GM21723 (cell line): ENCODE measurements at regions not wholly inside any gene's neighbourhood (a gene's known extent, or its start where the extent isn't known, plus 50 kb on each side); places are given as distances from the start of the nearest gene placed in this dataset.

Experiments
- ATAC-seq: cut with Tn5 transposase; IDR thresholded peaks from one replicate; pipeline ENCODE4 v1.9.1; 2021; ENCODE audit warnings: mild to moderate bottlenecking, moderate library complexity; ENCODE audit not compliant: unreplicated experiment

DNA sequence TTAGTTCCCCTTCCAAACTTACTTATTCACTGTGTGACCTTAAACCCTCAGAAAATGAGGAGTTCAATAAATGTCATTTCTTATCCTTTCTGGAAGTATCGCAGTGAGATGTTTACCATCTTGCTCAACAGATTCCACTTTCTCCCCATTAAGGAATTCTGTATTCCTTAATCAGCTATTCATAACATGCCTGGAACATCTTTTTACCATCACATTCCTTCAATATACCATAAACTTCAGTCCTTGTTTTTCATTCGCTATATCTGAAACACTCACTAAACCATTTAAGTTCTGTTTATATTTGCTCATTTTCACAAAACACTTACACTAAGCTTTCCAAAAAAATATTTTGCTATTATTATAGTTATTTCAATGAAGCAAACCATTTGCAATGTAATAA, 1158.6 kb downstream of the CDH12 start:
- no peak for ATAC-seq

DNA sequence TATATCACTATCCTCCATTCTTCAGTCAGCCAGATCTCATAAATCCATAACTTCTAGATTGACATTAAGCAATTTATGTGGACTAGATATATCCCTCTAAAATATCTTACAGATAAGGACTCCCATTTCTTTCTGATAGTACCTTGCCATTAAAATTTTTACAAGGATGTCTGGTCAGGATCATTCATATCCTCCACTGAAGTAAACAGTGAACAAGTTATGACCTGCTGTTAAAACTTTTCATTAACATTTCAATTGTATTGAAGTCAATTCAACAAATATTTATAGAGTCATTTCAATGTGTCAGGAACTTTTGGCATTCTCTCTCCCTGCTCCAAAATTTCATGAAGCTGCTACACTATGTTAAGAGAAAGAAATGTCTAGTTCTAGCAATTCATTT, 1159.6 kb downstream of the CDH12 start:
- ATAC-seq, result no peak

DNA sequence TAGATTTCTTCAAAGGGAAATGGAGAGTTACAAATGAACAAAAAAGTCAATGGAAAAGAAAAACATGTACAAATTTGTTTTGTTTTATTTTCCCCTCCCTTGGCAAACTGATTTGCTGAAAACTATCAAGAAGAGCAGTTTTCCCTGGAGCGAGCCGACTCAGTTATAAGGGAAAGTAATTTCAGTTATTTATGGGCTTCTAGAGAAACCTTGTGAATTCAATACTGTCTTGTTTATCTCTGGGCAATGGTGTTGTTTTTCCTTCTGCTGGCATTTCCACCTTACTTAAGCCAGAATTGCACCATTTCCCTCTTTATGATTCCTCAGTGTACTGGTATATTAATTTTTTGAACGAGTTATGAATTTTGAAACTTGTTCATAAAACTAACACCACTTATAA, 1163.6 kb downstream of the CDH12 start:
- ATAC-seq, result no peak

DNA sequence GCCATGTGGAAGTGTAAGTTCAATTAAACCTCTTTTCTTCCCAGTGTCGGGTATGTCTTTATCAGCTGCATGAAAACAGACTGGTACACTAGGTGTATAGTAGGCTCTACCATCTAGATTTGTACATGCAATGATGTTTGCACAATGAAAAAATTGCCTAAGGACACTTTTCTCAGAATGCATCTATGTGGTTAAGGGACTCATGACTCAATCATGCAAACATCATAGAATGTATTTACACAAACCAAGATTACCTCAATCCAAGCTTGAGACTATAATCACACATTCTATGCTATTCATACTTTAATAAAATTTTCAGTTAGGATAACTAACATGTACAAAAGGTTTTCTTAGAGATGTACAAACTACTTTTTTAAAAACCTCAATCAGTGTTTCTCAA, 1164.5 kb downstream of the CDH12 start:
- no peak for ATAC-seq

DNA sequence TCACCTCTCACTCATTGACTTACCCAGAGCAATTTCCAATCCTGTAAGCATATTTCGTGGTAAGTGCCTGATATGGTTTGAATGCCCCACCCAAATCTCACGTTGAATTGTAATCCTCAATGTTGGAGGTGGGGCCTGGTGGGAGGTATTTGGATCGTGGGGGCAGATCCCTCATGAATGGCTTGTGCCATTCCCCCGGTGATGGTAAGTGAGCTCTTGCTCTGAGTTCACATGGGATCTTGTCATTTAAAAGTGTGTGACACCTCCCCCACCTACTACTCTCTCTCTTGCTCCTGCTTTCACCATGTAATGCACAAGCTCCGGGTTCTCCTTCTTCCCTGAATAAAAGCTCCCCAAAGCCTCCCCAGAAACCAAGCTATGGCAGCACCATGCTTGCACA, 1165.5 kb downstream of the CDH12 start:
- ATAC-seq, result no peak

DNA sequence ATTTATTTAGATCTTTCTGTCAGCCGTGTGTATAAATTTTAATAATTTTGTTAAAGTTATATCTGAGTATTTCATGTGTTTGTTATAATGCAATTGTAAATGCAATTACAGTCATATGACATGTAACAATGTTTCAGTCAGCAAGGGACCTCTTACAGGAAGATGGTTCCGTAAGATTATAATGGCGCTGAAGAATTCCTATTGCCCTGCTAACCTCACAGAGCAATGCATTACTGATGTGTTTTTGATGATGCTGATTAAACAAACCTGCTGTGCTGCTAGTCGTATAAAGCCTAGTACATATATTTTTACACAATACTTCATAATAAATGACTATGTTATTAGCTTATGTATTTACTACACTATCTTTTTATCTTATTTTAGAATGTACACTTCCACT, 1166.4 kb downstream of the CDH12 start:
- no peak for ATAC-seq

DNA sequence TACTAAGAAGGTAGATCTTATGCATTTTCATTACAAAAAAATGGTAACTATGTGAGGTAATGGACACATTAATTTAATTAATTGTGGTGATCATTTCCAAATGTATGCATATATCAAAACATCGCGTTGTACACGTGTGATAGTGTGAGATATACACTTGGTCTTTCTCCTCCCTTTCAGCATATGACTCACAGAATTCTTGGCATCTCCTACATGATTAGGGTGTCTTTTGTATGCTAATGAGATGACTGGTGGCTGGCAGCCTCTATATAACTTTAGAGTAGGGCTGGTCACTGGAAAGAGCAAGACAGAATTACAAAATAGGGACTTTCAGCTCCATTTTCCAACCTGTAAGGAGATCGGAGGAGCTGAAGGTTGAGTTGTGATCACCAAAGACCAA, 1167.6 kb downstream of the CDH12 start:
- no peak for ATAC-seq

DNA sequence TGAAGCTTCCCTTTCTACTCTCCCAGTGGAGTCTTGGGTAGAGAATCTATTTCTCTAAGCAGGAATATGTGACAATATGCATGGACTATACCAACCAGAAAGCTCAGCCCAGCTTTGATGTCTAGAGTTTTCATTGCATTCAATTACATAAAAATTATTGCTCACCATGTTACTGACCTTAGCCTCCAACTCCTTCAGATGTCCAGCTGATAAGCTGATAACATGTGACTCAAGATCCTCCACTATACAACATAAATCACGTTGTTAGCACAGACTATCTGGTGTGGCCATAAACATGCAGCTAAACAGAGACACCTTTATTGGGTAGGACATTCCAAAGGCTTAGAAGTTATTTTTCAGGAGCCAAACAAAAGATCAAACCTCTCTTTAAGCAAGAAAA, 1168.2 kb downstream of the CDH12 start:
- ATAC-seq, result no peak

DNA sequence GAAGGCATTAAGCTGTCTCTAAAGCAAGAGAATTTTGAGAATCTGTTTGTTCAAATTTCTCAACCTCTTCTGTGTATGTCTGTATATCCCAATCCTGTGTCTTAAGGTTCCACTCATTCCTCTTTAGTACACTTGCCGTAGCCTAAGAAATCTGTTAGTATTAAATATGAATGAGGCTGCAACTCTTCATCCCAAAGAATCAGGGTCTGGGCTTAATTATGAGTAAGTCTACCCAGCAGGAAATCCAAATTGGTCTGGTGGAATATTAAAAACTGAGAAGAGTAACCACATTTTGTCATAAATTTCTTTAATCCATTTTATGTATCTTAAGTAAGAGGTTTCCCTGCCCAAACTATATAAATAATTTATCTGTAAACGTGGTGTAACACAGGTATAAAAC, 1171.2 kb downstream of the CDH12 start:
- no peak for ATAC-seq

DNA sequence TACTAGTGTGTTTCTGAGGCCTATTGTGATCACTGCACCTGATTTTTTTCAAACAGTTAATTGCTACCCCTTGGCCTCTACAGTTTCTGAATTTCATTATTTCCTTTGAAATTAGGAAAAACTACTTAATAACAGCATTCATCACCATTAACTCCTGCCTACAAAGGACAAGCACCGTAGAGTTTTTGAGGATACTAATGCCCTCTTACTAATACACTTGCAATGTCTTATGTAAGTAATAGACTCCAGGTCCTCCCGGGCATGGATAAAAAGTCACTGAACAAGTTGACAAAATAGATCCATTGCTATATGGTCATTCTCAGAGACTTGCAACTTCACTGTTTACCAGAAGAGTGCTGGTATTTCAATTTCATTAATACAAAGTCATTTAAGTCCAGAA, 1172.5 kb downstream of the CDH12 start:
- ATAC-seq, result no peak

DNA sequence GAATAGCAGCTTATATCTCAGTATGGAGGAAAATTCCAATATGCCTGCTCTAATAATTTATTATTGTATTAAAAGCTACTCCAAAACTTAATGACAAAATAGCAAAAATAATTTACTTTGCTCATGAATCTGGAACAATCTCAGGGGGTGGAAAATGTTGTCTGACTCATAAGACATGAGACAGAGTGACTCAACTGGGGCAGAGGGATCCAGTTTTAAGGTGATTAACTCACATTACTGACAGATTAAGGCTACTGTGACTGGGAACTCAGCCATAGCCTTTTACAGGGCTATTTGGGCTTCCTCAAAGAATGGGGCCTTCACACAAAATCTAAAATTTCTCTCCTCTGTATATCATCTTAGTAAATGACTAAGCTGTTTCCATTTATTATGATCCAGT, 1172.9 kb downstream of the CDH12 start:
- ATAC-seq, result no peak

DNA sequence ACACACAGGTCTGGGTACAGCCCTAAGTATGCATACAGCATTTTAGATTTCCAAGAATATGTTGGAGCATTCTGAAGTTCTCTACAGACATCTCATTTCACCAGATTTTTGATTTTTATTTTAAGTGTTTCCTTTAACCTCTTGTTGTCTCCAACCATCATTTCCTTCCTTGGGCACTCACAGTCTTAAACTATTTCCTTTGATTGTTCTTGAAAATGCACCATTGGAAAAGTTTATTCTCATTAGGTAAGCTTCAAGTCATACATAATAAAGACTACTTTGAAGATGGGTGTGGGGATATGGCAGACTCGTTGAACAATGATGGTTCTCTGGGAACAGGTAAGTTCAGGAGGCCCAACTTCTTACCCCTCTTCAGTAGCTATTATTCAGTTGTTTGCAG, 1174.6 kb downstream of the CDH12 start:
- ATAC-seq, result no peak

DNA sequence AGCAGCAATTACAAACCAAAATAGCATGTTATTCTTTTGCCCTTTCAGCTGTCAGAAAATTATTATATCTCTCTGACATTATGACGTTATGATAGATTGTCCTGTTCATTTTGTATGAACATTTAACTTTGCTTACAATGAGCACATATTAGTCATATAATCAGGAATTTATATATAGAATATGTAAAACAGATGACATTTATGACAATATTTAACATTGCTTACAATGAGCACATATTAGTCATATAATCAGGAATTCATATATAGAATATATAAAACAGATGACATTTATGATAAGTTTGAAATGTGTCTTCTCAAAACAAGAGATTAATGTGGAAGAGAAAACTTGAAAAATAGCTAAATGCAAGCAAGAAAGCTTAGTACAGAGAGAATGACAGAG, 1180.2 kb downstream of the CDH12 start:
- no peak for ATAC-seq

DNA sequence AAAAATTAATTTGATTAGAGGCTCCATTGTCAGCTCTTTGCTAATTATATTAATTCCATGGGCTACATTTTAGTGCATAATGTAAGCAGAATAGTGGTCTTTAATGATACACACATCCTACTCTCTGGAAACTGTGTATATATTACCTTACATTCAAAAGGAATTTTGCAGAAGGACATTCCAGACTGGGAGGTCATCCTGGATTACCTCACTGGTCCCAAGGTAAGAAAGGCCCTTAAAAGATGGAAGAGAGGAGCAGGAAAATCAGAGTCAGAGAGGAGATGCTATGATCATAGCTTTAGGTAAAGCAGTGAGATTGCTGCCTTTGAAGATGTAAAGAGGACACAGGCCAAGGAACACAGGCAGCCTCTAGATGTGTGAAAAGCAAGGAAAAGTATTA, 1180.8 kb downstream of the CDH12 start:
- ATAC-seq, result no peak

DNA sequence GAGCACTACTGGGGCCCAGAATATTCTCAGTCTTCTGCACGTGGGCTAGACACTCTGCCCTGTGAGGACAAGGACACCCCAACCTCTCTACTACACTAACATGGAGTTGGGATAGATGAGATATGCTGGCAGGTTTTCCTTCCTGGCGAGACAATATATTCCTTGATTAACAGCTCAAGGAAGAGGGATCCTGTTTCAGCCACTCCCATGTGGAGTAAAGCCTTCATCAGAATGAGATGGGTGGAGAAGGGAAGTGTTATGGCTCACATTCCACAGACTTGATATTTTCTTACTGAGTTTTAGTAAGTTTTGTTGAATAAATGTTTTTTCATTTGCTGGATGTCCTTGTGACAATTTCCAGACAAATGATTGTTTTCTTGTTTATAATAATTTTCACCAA, 1187.6 kb downstream of the CDH12 start:
- no peak for ATAC-seq

DNA sequence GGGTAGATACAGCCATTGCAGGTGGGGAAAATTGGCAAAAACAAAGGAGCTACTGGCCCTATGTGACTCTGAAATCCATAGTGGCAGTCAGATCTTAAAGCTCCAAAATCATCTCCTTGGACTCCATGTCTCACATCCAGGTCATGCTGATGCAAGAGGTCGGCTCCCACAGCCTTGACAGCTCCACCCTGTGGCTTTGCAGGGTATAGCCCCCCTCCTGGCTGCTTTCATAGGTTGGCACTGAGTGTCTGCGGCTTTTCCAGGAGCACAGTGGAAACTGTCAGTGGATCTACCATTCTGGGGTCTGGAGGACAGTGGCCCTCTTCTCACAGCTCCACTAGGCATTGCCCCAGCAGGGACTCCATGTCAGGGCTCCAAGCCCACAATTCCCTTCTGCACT, 1190.1 kb downstream of the CDH12 start:
- no peak for ATAC-seq

DNA sequence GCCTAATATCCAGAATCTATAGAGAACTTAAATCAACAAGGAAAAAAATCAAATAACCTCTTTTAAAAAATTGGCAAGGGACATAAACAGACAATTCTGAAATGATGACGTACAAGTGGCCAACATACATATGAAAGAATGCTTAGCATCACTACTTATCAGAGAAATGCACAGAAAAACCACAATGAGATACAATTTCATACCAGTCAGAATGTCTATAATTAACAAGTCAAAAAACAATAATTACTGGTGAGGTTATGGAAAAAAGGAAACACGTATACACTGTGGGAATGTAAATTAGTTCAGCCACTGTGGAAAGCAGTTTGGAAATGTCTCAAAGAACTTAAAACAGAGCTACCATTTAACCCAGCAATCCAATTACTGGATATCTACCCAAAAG, 1192.0 kb downstream of the CDH12 start:
- no peak for ATAC-seq

DNA sequence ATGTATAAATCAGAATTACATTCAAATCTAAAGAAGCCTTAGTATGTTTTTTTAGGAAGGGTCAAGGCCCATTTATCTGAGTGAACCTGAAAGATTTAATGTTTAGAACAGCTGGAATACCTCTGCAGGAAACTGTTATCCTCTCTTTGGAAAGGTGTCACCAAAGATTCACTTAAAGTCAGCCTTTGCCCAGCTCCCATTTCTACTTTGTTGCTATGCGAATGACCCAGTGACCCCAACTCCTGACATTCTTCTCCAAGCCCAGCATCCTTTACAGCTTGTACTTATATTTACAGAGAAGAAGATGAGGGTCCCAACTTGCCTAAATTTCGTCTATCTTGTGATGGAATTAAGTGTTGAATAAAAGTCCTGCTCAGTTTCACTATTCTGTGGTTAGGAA, 1198.6 kb downstream of the CDH12 start:
- no peak for ATAC-seq

DNA sequence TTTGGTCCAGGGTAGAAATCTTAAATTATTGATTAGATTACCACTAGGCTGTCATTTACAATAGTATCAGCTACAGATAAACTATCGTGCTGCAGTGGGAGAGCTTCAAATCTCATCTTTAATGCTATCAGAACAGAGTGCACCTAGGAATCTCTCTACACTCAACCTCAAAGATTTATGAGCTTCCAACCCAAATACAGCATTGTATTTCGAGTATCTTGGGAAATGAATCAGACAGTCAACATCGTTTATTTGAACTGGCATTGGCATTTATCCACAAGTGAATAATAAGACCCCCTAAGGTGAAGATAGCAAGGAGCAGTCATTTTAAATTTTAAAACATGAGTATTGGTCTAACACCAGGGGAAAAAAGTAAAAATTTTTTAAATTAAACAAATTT, 1203.2 kb downstream of the CDH12 start:
- no peak for ATAC-seq

DNA sequence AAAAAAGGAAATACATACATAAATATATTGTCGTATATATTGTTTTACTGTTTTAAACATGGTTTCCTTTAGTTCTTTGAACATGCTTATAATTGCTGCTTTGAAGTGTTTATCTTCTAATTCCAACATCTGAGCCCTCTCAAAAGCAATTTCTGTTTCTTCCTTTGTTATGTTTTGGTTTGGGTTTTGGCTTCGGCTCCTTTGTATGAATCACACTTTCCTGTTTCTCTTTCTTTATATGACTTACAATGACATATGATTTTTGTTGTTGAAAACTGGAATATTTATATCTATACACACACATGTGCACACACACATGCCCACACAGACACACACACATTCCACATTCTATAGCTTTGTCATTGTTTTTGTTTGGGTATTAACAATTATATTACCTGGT, 1206.7 kb downstream of the CDH12 start:
- ATAC-seq, result no peak

DNA sequence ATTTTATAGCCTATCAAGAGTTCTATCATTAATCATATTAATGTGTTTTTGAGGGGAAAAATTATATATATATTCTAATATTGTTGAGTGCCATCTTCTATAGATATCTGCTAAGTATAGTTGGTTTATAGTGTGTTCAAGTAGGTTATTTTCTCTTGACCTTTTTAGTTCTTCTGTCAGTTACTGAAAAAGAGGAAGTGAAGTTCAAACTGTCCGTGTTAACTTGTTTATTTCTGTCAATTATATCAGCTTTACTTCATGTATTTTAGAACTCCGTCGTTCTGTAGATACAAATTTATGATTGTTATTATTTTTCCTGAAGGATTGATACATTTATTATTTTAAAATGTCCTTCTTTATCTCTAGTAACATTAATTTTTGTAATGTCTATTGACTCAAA, 1209.1 kb downstream of the CDH12 start:
- no peak for ATAC-seq

DNA sequence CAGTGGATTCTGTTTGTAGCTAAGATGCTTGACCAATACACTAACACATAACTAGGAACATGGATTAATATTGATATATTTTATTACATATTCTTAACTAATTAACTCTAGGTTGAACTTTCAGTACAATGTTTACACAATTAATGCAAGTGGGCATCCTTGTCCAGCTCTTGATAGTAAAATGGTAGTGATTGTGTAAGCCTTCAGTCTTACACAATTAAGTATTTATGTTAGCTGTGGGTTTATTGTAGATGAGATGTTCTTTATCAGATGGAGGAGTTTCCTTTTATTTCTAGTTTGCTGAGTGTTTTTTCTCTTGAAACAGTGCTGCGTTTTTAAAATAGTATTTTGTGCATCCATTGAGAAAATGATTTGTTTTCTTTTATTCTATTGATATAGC, 1210.8 kb downstream of the CDH12 start:
- no peak for ATAC-seq

DNA sequence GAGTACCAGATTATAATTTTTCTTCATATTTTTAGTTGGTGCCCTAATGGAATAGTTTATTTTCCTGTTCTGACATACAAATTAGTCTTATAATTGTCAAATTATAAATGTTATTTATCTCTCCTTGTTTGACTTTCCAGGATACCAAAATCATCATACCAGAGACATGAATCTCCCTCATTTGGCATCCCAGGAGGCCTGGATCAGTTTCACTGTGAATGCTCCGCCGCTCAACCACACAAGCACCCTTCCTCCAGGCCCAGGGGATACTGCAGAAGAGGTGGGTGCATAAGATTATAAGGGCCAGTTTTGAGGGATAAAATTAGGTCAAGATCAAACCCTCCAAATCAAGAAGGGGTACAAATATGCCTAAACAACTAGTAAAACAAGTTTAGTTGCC, 1229.3 kb downstream of the CDH12 start:
- no peak for ATAC-seq

DNA sequence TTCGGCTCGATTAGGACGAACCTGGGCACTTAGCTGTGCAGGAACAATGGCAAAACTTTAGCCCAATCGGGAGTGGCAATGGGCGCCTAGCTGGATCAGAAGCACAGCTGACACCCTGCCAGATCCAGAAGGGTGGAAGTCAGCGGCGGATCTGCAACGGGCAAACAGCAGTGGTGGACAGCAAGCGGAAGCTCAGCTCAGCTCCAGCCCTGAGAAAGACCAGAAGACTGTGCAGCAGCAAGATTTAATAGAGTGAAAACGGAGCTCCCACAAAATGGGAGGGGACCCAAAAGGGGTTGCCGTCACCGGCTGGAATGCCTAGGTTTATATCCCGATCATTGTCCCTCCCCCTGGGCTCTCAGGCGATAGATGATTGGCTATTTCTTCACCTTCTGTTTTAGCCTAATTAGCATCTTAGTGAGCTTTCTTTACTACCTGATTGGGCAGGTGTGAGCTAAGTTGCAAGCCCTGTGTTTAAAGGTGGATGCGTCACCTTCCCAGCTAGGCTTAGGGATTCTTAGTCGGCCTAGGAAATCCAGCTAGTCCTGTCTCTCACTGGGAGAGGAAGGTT, 1237.9 kb downstream of the CDH12 start:
- ATAC-seq, result no peak
